ENCODE measurements at regions not wholly inside any gene's neighbourhood (a gene's known extent, or its start where the extent isn't known, plus 50 kb on each side); places are given as distances from the start of the nearest gene placed in this dataset.

DNA sequence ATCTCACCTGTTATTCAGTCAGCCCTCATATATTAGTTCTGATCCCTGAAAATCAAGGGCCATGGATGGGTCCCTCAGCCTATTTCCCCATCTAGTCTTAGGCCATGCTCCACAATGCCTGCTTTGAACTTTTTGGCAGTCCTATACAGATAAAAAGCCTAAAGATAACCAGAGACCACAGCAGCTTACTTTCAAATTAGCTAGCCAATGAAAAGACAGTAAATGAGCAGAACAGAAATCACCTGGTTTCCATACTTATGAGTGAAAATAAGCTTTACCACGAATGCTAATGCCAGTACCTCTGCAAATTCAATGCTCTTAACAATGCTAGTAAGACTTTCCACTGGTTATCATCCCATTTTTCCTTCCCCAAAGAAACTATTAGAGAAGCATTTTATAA, 141.6 kb upstream of the SPRED1 start:
- TF ChIP-seq, protein P1, sequence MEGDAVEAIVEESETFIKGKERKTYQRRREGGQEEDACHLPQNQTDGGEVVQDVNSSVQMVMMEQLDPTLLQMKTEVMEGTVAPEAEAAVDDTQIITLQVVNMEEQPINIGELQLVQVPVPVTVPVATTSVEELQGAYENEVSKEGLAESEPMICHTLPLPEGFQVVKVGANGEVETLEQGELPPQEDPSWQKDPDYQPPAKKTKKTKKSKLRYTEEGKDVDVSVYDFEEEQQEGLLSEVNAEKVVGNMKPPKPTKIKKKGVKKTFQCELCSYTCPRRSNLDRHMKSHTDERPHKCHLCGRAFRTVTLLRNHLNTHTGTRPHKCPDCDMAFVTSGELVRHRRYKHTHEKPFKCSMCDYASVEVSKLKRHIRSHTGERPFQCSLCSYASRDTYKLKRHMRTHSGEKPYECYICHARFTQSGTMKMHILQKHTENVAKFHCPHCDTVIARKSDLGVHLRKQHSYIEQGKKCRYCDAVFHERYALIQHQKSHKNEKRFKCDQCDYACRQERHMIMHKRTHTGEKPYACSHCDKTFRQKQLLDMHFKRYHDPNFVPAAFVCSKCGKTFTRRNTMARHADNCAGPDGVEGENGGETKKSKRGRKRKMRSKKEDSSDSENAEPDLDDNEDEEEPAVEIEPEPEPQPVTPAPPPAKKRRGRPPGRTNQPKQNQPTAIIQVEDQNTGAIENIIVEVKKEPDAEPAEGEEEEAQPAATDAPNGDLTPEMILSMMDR (IDR thresholded peaks at IDR 0.05), result no peak
- TF ChIP-seq EP300 (IDR thresholded peaks at IDR 0.05) (no peak), POLR2A (IDR thresholded peaks at IDR 0.05) (no peak)

All from suprapubic skin (tissue), 3 donors.